B cell (primary cell): ENCODE measurements at regions not wholly inside any gene's neighbourhood (a gene's known extent, or its start where the extent isn't known, plus 50 kb on each side); places are given as distances from the start of the nearest gene placed in this dataset.

Experiments
- ATAC-seq: fragments of 200-7000 bp; cut with Tn5 transposase; one replicate; pipeline ENCODE4 v1.10.0; 2021; ENCODE audit warnings: low read depth, mild to moderate bottlenecking, moderate number of reproducible peaks, moderate library complexity
- CTCF ChIA-PET: fragments of 350-600 bp; sonication (Branson Sonifier 250); formaldehyde crosslinking; loops from one replicate; lab custom pipeline; 2021; ENCODE audit warnings: antibody characterized with exemption, inconsistent platforms; lab: Charles Lee
- POLR2A ChIA-PET: fragments of 350-600 bp; sonication (Branson Sonifier 250); formaldehyde crosslinking; loops from one replicate; lab custom pipeline; 2021; ENCODE audit warnings: antibody characterized with exemption; lab: Charles Lee
- DNase-seq: peaks from one replicate; pipeline ENCODE4 v3.0.0; 2013
- H2AFZ ChIP-seq: 2 replicates; pipeline ENCODE4 v1.6.1; 2012; ENCODE audit warnings: mild to moderate bottlenecking, low read depth, low read length; ENCODE audit not compliant: insufficient read depth, poor library complexity, severe bottlenecking
- H3K27ac ChIP-seq, 2 donors: 1 replicate in 1 of 2; 2 replicates in 1 of 2; pipeline ENCODE4 v1.5.1; 2012 to 2013; ENCODE audit warnings: low read length in 2 of 2, mild to moderate bottlenecking in 2 of 2, moderate library complexity in 1 of 2
- H3K27me3 ChIP-seq, 4 experiments: fragments of 200-600 bp in 1 of 4; sonication (generic) in 1 of 4; replicated peaks in 1 of 4; 1 replicate in 2 of 4; 2 replicates in 2 of 4; pipeline versions ENCODE4 v1.6.1 to v1.7.0; 2013 to 2016; ENCODE audit warnings: low read length in 3 of 4, mild to moderate bottlenecking in 2 of 4, mixed read lengths in 1 of 4, moderate library complexity in 1 of 4; ENCODE audit not compliant: insufficient read depth in 4 of 4, control insufficient read depth in 3 of 4; ENCODE audit errors: control extremely low read depth in 1 of 4
- H3K36me3 ChIP-seq, 2 experiments: replicated peaks in 1 of 2; 1 replicate in 1 of 2; 2 replicates in 1 of 2; pipeline versions ENCODE4 v1.6.1 to v1.7.1; 2013; ENCODE audit warnings: low read length in 1 of 2; ENCODE audit not compliant: insufficient read depth in 2 of 2, control insufficient read depth in 1 of 2; ENCODE audit errors: control extremely low read depth in 1 of 2, extremely low read depth in 1 of 2
- H3K4me1 ChIP-seq, 2 donors: fragments of 200-600 bp in 1 of 2; sonication (generic) in 1 of 2; 1 replicate in 1 of 2; 2 replicates in 1 of 2; pipeline versions ENCODE4 v1.5.1 to v1.6.1; 2013 to 2017; ENCODE audit warnings: low read length in 2 of 2; ENCODE audit not compliant: control insufficient read depth in 2 of 2, insufficient read depth in 2 of 2
- H3K4me2 ChIP-seq: replicated peaks from 2 replicates; pipeline ENCODE3; 2012; ENCODE audit warnings: mild to moderate bottlenecking, low read depth, low read length; ENCODE audit not compliant: poor library complexity, severe bottlenecking
- H3K4me3 ChIP-seq, 5 experiments: fragments of 200-600 bp in 1 of 5; sonication (generic) in 1 of 5; 1 replicate in 3 of 5; 2 replicates in 2 of 5; pipeline versions ENCODE4 v1.5.1 to v1.7.0; 2011 to 2016; ENCODE audit warnings: low read length in 4 of 5, mild to moderate bottlenecking in 4 of 5, low read depth in 2 of 5, control low read depth in 1 of 5, moderate library complexity in 1 of 5; ENCODE audit not compliant: insufficient read depth in 1 of 5; ENCODE audit errors: control extremely low read depth in 1 of 5, extremely low read depth in 1 of 5
- H3K79me2 ChIP-seq: fragments of 200-600 bp; sonication (generic); one replicate; pipeline ENCODE4 v1.6.0; 2016; ENCODE audit warnings: low read length; ENCODE audit not compliant: control insufficient read depth, insufficient read depth
- H3K9ac ChIP-seq: fragments of 200-600 bp; sonication (generic); 2 replicates; pipeline ENCODE4 v1.6.1; 2017; ENCODE audit warnings: mild to moderate bottlenecking, low read length, moderate library complexity
- H3K9me3 ChIP-seq, 3 donors: one replicate each; pipeline versions ENCODE4 v1.6.1 to v1.7.1; 2013; ENCODE audit warnings: low read length in 2 of 3; ENCODE audit not compliant: control insufficient read depth in 2 of 3, insufficient read depth in 1 of 3; ENCODE audit errors: control extremely low read depth in 1 of 3
- H4K20me1 ChIP-seq: 2 replicates; pipeline ENCODE4 v1.6.0; 2012; ENCODE audit warnings: mild to moderate bottlenecking, low read length; ENCODE audit not compliant: insufficient read depth, control insufficient read depth, poor library complexity, severe bottlenecking
- H3K27ac Mint-ChIP-seq: one replicate; pipeline ENCODE4 v1.8.0; 2021; ENCODE audit warnings: mixed read lengths
- H3K27me3 Mint-ChIP-seq: one replicate; pipeline ENCODE4 v1.8.0; 2021; ENCODE audit warnings: mixed read lengths
- H3K4me1 Mint-ChIP-seq: one replicate; pipeline ENCODE4 v1.8.0; 2021; ENCODE audit warnings: mixed read lengths
- H3K4me3 Mint-ChIP-seq: one replicate; pipeline ENCODE4 v1.8.0; 2021; ENCODE audit warnings: mixed read lengths
- H3K9me3 Mint-ChIP-seq: one replicate; pipeline ENCODE4 v1.8.0; 2022; ENCODE audit warnings: mixed read lengths; ENCODE audit not compliant: insufficient read depth
- EZH2 ChIP-seq: IDR thresholded peaks from 2 replicates; pipeline ENCODE4 v1.6.1; 2012; ENCODE audit warnings: borderline replicate concordance, low read depth, mild to moderate bottlenecking, moderate library complexity, low read length; ENCODE audit not compliant: insufficient read depth, poor library complexity, severe bottlenecking
- WGBS: methylation state at CpG from one replicate; pipeline ENCODE4 v1.1.5; 2013; ENCODE audit warnings: missing lambda C conversion rate; ENCODE audit not compliant: insufficient coverage; 5-methylcytosine and 5-hydroxymethylcytosine counted together
- intact Hi-C: fragments of 100-400 bp; cut with micrococcal nuclease; formaldehyde crosslinking; loops from one replicate; pipeline ENCODE4 v1.10.0; 2022
- TF ChIP-seq, protein P1 (sequence below): fragments of 200-600 bp; IDR thresholded peaks from one replicate; pipeline ENCODE4 v1.8.0; 2022; ENCODE audit warnings: antibody characterized with exemption, mild to moderate bottlenecking

DNA sequence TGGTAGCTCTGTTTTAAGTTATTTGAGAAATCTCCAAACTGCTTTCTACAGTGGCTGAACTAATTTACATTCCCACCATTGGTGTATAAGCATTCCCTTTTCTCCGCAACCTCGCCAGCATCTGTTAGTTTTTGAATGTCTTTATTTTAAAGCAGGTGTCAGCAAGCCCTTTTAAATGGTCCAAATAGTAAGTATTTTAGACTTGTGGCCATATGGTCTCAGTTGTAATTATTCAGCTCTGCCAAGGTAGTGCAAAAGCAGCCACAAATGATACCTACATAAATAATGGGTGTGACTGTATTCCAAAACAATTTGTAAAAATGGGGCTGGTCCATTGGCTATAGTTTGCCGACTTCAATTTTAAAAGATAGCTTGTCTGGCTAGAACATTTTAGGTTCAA lies 58.7 kb upstream of the TMTC4 start:
- no peak for ATAC-seq
- no peaks in the 10 kb centered on the region for H3K79me2 ChIP-seq
- TF ChIP-seq EZH2: no peak
- TF ChIP-seq, protein P1, sequence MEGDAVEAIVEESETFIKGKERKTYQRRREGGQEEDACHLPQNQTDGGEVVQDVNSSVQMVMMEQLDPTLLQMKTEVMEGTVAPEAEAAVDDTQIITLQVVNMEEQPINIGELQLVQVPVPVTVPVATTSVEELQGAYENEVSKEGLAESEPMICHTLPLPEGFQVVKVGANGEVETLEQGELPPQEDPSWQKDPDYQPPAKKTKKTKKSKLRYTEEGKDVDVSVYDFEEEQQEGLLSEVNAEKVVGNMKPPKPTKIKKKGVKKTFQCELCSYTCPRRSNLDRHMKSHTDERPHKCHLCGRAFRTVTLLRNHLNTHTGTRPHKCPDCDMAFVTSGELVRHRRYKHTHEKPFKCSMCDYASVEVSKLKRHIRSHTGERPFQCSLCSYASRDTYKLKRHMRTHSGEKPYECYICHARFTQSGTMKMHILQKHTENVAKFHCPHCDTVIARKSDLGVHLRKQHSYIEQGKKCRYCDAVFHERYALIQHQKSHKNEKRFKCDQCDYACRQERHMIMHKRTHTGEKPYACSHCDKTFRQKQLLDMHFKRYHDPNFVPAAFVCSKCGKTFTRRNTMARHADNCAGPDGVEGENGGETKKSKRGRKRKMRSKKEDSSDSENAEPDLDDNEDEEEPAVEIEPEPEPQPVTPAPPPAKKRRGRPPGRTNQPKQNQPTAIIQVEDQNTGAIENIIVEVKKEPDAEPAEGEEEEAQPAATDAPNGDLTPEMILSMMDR: no peak
- H3K4me3 ChIP-seq: no peak overlapping the region
- H2AFZ ChIP-seq: no peak overlapping the region
- peaks cover 0 to 3% (median 0%) of the 10 kb centered on the region in 4 experiments for H3K27me3 ChIP-seq
- POLR2A ChIA-PET: no interaction called here
- no peak overlapping the region for H3K9ac ChIP-seq
- Mint-ChIP-seq H3K27me3 (no peaks in the 10 kb centered on the region), H3K4me3 (no peak overlapping the region), H3K9me3 (peaks cover 1% of the 10 kb centered on the region), H3K27ac (no peak overlapping the region), H3K4me1 (no peaks in the 10 kb centered on the region)
- H3K9me3 ChIP-seq: peaks cover 0 to 2% (median 0%) of the 10 kb centered on the region in 3 donors
- H4K20me1 ChIP-seq: no peaks in the 10 kb centered on the region
- no peak overlapping the region for H3K27ac ChIP-seq
- H3K4me2 ChIP-seq: no peak overlapping the region
- H3K4me1 ChIP-seq: no peaks in the 10 kb centered on the region
- no peak for DNase-seq
- intact Hi-C loops: no loop called here
- WGBS: no CpG with 5 or more reads among the region's 3 CpGs
- no peaks in the 10 kb centered on the region for H3K36me3 ChIP-seq
- CTCF ChIA-PET: interaction anchor here (1.4 kb wide), 1 partner anchor 12 kb away, joined by 5 read pairs; no protein-coding TSS in a partner anchor

DNA sequence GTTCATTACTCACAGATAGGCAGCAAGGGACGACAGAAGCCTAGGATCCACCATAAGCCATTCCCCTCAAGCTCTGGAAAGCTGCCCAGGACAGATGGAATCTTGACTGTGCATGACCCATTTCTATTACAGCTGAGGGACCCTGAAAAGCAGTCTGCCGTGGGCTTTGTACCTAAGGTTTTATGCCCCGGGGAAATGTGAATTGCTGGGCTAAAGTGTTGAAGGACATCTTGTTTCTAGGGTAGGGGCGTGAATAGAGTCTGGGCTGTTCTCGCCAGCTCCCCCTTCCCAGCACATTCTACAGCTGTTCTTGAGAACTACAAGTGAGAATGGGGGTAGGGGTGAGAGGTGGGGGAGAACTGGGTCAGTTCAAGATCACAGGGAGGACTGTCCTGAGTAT lies 53.6 kb upstream of the TMTC4 start:
- TF ChIP-seq EZH2: no peak
- TF ChIP-seq, protein P1: no peak
- peaks cover 8% of the 10 kb centered on the region for H3K9me3 Mint-ChIP-seq
- no peak overlapping the region for H3K4me2 ChIP-seq
- no peaks in the 10 kb centered on the region for H4K20me1 ChIP-seq
- CTCF ChIA-PET: no interaction called here
- H3K9me3 ChIP-seq: peaks cover 0 to 9% (median 0%) of the 10 kb centered on the region in 3 donors
- DNase-seq (no peak), ATAC-seq (no peak)
- H3K27me3 ChIP-seq: no peaks in the 10 kb centered on the region
- H3K36me3 ChIP-seq: no peaks in the 10 kb centered on the region
- H3K27ac ChIP-seq: no peak overlapping the region
- no peak overlapping the region for H2AFZ ChIP-seq
- POLR2A ChIA-PET: no interaction called here
- H3K4me1 Mint-ChIP-seq: no peaks in the 10 kb centered on the region
- H3K9ac ChIP-seq: no peak overlapping the region
- H3K4me3 Mint-ChIP-seq: no peak overlapping the region
- H3K79me2 ChIP-seq: no peaks in the 10 kb centered on the region
- H3K27ac Mint-ChIP-seq: no peak overlapping the region
- peaks cover 5% of the 10 kb centered on the region for H3K27me3 Mint-ChIP-seq
- 73% methylated on average over 2 of the region's 5 CpGs for WGBS
- no peak overlapping the region for H3K4me3 ChIP-seq
- intact Hi-C loops: no loop called here
- no peaks in the 10 kb centered on the region for H3K4me1 ChIP-seq
